Fibroblast of lung (primary cell): ENCODE measurements at regions not wholly inside any gene's neighbourhood (a gene's known extent, or its start where the extent isn't known, plus 50 kb on each side); places are given as distances from the start of the nearest gene placed in this dataset.

Experiments
- DNase-seq, 2 donors: peaks; one replicate each; pipeline versions ENCODE4 v3.0.0 to v3.0.0-alpha.2; 2010; ENCODE audit warnings: low read depth in 2 of 2
- H2AFZ ChIP-seq: 2 replicates; pipeline ENCODE4 v1.5.1; 2012; ENCODE audit warnings: low read length, control low read depth, inconsistent platforms
- H3K27ac ChIP-seq: 2 replicates; pipeline ENCODE4 v1.5.1; 2011; ENCODE audit warnings: low read length, control low read depth; ENCODE audit not compliant: insufficient read depth
- H3K27me3 ChIP-seq: 2 replicates; pipeline ENCODE4 v1.5.1; 2011; ENCODE audit warnings: mild to moderate bottlenecking, low read length; ENCODE audit not compliant: control insufficient read depth, insufficient read depth
- H3K36me3 ChIP-seq: 2 replicates; pipeline ENCODE4 v1.5.1; 2011; ENCODE audit warnings: low read length; ENCODE audit not compliant: control insufficient read depth, insufficient read depth
- H3K4me1 ChIP-seq: 2 replicates; pipeline ENCODE4 v1.5.1; 2011; ENCODE audit warnings: low read length; ENCODE audit not compliant: control insufficient read depth, insufficient read depth; ENCODE audit errors: extremely low read depth
- H3K4me2 ChIP-seq: 2 replicates; pipeline ENCODE4 v1.5.1; 2011; ENCODE audit warnings: low read length, control low read depth; ENCODE audit not compliant: insufficient read depth; ENCODE audit errors: extremely low read depth
- H3K4me3 ChIP-seq, 4 experiments: fragments of 200-600 bp in 1 of 4; sonication (generic) in 1 of 4; replicated peaks in 1 of 4; 2 replicates each; pipeline ENCODE4 v1.5.1; 2011 to 2016; ENCODE audit warnings: low read length in 4 of 4, low read depth in 3 of 4, mild to moderate bottlenecking in 3 of 4, control low read depth in 2 of 4, inconsistent platforms in 1 of 4, mixed read lengths in 1 of 4; ENCODE audit not compliant: insufficient read depth in 1 of 4; ENCODE audit errors: control extremely low read depth in 1 of 4
- H3K79me2 ChIP-seq: 2 replicates; pipeline ENCODE4 v1.5.1; 2012; ENCODE audit warnings: mild to moderate bottlenecking, low read length, inconsistent platforms; ENCODE audit not compliant: control insufficient read depth, insufficient read depth
- H3K9ac ChIP-seq: 2 replicates; pipeline ENCODE4 v1.5.1; 2011; ENCODE audit warnings: mild to moderate bottlenecking, low read length, control low read depth; ENCODE audit not compliant: insufficient read depth
- H3K9me3 ChIP-seq: 2 replicates; pipeline ENCODE4 v1.5.1; 2012; ENCODE audit warnings: low read depth, low read length; ENCODE audit not compliant: control insufficient read depth, insufficient read depth
- H4K20me1 ChIP-seq: 2 replicates; pipeline ENCODE4 v1.5.1; 2011; ENCODE audit warnings: low read length; ENCODE audit not compliant: control insufficient read depth, insufficient read depth; ENCODE audit errors: extremely low read depth
- EZH2 ChIP-seq: IDR thresholded peaks from 2 replicates; pipeline ENCODE4 v1.5.1; 2012; ENCODE audit warnings: low read length, control low read depth, mild to moderate bottlenecking; ENCODE audit errors: missing control alignments
- TF ChIP-seq, protein P1 (sequence below), 2 donors: IDR thresholded peaks in 1 of 2; conservative IDR thresholded peaks in 1 of 2; 1 replicate in 1 of 2; 2 replicates in 1 of 2; pipeline ENCODE4 v1.5.1; 2011 to 2012; ENCODE audit warnings: low read length in 2 of 2, control low read depth in 1 of 2, inconsistent platforms in 1 of 2, low read depth in 1 of 2, mild to moderate bottlenecking in 1 of 2

DNA sequence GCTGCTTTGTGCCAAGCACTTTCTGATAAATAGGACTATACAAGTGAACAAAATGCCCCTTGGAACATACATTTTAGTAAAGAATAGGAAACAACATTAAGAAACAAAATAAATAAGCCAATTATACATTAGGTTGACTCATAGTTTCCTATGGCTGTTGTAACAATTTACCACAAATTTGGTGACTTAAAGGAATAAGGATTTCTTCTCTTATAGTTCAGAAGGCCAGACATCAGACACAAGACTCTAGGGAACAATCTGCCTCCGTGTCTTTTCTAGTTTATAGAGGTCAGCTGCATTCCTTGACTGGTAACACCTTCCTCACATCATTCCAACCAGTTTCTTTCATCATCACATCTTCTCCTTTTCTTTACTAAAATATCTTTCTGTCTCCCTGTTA is 235.9 kb upstream of the PCDH18 start:
- Histone ChIP-seq H3K4me3 (no peak overlapping the region), H3K4me2 (no peak overlapping the region), H2AFZ (no peak overlapping the region), H3K79me2 (no peaks in the 10 kb centered on the region), H3K36me3 (no peaks in the 10 kb centered on the region), H4K20me1 (no peaks in the 10 kb centered on the region), H3K4me1 (no peaks in the 10 kb centered on the region), H3K27me3 (no peaks in the 10 kb centered on the region), H3K27ac (no peak overlapping the region), H3K9me3 (no peaks in the 10 kb centered on the region), H3K9ac (no peak overlapping the region)
- DNase-seq = peak in 1 of 2 donors; percentile 24
- TF ChIP-seq, protein P1, sequence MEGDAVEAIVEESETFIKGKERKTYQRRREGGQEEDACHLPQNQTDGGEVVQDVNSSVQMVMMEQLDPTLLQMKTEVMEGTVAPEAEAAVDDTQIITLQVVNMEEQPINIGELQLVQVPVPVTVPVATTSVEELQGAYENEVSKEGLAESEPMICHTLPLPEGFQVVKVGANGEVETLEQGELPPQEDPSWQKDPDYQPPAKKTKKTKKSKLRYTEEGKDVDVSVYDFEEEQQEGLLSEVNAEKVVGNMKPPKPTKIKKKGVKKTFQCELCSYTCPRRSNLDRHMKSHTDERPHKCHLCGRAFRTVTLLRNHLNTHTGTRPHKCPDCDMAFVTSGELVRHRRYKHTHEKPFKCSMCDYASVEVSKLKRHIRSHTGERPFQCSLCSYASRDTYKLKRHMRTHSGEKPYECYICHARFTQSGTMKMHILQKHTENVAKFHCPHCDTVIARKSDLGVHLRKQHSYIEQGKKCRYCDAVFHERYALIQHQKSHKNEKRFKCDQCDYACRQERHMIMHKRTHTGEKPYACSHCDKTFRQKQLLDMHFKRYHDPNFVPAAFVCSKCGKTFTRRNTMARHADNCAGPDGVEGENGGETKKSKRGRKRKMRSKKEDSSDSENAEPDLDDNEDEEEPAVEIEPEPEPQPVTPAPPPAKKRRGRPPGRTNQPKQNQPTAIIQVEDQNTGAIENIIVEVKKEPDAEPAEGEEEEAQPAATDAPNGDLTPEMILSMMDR (conservative IDR thresholded peaks at IDR 0.05 in 1 of 2, IDR thresholded peaks at IDR 0.05 in 1 of 2; ENCODE audit: low read depth in 1 of 2, low read length in 2 of 2) = no peak
- no peak for TF ChIP-seq EZH2

DNA sequence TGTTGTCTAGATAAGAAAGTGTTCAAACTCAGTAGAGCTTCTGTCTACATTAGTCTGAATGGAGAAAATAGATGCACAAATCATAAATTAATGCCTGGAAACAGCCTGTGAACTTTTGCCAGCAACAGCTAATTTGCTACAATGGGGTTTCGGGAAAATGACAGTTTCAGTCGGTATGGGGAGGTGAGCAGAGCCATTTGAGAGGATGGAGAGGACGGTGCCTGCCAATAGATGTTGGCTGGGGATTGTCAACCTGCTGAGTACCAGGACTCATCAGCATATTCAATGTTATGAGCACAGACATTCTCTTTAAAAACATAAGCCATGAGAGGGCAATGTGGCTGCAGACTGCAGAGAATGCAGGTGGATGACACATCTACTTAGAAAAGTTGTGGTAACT is 230.3 kb upstream of the PCDH18 start:
- DNase-seq = no peak
- H3K4me3 ChIP-seq = no peak overlapping the region
- H3K36me3 ChIP-seq = no peaks in the 10 kb centered on the region
- no peak overlapping the region for H3K9ac ChIP-seq
- H3K4me2 ChIP-seq = no peak overlapping the region
- H3K9me3 ChIP-seq = no peaks in the 10 kb centered on the region
- no peaks in the 10 kb centered on the region for H4K20me1 ChIP-seq
- H3K4me1 ChIP-seq = no peaks in the 10 kb centered on the region
- no peak overlapping the region for H3K27ac ChIP-seq
- TF ChIP-seq EZH2 = no peak
- TF ChIP-seq, protein P1 (conservative IDR thresholded peaks at IDR 0.05 in 1 of 2, IDR thresholded peaks at IDR 0.05 in 1 of 2; ENCODE audit: low read depth in 1 of 2, low read length in 2 of 2) = no peak
- H2AFZ ChIP-seq = no peak overlapping the region
- H3K27me3 ChIP-seq = no peaks in the 10 kb centered on the region
- H3K79me2 ChIP-seq = no peaks in the 10 kb centered on the region

DNA sequence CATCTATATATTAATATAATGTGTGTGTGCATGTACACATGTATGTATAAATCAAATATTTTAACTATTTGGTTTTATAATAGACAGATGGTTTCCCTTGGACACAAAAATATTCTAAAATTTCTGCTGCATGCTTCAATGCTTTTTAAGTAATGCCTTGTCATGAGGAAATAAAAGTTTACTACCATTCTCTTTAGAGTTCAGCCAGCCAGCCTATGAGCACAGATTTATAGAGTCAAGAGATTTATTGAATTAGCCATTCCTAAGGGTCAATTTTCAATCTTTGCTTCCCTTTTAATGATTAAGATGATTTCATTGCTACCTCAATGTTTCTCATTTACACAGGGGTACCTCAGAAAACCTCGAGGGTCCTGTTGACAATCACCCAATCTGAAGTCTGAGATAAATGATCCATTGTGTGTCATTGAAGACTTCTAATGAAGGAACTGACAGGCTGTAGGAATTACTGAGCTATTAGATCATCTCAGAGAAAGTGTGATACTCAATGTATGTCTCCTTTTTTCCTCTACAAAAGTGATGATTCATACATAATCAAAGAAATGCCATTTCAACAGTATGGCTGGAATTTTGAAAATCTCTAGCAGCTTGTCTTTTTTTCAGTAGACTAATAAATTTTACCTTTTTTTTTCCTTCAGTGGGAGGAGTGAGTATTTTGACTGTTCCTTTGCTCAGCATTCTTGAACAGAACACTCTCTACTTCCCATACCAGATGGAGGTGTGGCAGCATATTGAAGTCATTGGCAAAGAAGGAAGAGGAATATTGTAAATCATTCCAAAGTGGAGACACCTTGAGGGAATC is 222.6 kb upstream of the PCDH18 start:
- Histone ChIP-seq H3K9ac (no peak overlapping the region), H3K79me2 (no peaks in the 10 kb centered on the region), H3K9me3 (no peaks in the 10 kb centered on the region), H3K27me3 (no peaks in the 10 kb centered on the region), H3K4me2 (no peak overlapping the region), H3K4me1 (peaks cover 5% of the 10 kb centered on the region), H3K27ac (no peak overlapping the region), H3K4me3 (no peak overlapping the region), H4K20me1 (no peaks in the 10 kb centered on the region), H3K36me3 (no peaks in the 10 kb centered on the region), H2AFZ (no peak overlapping the region)
- TF ChIP-seq, protein P1 (conservative IDR thresholded peaks at IDR 0.05 in 1 of 2, IDR thresholded peaks at IDR 0.05 in 1 of 2; ENCODE audit: low read depth in 1 of 2, low read length in 2 of 2) = no peak
- TF ChIP-seq EZH2 = no peak
- peak; percentile 28 to 72 for DNase-seq
